ENCODE measurements at regions not wholly inside any gene's neighbourhood (a gene's known extent, or its start where the extent isn't known, plus 50 kb on each side); places are given as distances from the start of the nearest gene placed in this dataset.
"Not testable (repeated sequence)": the region's sequence is repeated elsewhere in the genome, so short reads cannot be mapped to it uniquely, and the experiment has no call there.

DNA sequence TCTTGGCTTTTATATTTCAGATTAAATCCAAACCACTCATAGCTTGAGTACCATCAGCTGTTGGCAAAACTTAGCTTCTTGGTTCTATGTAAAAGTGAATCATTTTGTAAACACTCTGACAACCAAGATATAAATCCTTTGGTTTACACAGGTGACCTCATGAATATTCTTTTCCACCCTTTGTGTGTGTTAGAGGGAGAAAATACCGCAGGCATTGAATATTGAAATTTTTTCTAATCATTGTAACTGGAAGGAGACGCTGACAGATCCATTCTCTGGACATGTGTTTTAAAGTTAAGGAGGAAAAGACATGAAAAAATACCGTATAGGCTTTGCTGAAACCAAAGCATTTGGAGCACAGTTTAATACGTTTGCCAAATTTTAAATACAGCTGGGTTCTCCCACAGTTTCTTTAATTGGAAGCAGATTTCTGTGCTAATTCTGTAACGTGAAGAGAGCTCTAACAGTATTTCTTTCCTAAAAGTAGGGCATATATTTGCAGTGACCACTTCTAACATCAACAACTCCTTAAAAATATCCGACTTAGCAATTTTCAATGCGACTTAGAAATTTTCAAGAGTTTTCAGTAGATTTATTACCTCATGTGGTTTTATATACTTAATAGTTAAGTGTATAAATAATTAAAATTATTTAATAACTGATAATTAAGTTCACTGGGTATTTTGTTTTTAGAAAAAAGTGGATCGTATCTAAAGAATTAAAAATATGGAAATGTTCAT lies 388.2 kb downstream of the USP25 start:
- peak overlapping the region; percentile 5 for H2AFZ ChIP-seq (ENCODE audit: low read length)
- H3K4me1 ChIP-seq (ENCODE audit: insufficient read depth, low read length), result peaks cover 32% of the 10 kb centered on the region
- no peaks in the 10 kb centered on the region for H3K9me3 ChIP-seq (ENCODE audit: low read depth, low read length)
- H3K4me3 ChIP-seq (ENCODE audit: insufficient read depth, low read length), result peak overlapping the region; percentile 53
- peak overlapping the region; percentile 92 for H3K27ac ChIP-seq (ENCODE audit: low read depth, low read length)
- H4K20me1 ChIP-seq (ENCODE audit: insufficient read depth, low read length), result no peaks in the 10 kb centered on the region
- H3K4me2 ChIP-seq (ENCODE audit: insufficient read depth, low read length), result peak overlapping the region; percentile 80
- no peak for TF ChIP-seq CTCF (IDR thresholded peaks at IDR 0.05; ENCODE audit: extremely low read depth, low read depth, low read length)
- no peaks in the 10 kb centered on the region for H3K79me2 ChIP-seq (ENCODE audit: insufficient read depth, low read length)
- DNase-seq (ENCODE audit: insufficient read length, low spot score, missing footprints), result peak; percentile 47
- H3K27me3 ChIP-seq (ENCODE audit: insufficient read depth, low read length), result no peaks in the 10 kb centered on the region
- H3K36me3 ChIP-seq (ENCODE audit: insufficient read depth, low read length), result no peaks in the 10 kb centered on the region

DNA sequence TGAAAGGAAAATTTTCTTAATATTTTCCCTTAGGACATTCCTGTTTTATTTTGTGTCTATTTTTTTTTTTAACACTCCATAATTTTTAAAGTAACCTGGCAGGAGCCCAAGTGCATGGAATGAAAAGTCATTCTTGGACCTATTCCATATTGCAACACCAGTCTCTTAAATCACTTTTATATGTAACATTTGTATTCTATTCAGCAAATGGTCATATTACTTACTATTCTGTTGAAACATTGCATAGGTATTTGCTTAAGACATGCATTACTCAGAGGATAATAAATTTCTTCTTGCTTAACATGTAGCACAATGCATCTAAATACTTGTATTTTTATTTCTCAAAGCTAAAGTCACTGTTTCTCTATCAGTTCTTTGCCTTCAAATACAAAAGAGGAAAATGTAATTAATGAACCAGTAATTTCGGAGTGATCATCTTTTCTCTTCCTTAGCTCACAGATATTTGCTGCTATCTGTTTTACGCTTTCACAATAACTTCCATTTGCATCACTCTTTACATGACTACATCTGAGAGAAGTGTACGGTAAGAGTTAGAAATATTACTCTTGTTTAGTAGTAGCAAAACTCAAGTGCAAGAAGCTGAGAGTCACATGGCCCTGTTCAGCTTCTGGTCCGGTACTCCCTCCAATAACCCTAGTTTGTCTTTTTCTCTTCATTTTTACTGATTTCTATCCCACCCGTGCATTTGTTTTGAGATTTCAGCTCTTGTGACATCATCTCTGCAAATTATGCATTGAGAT lies 394.8 kb downstream of the USP25 start:
- Histone ChIP-seq H3K4me3 (ENCODE audit: insufficient read depth, low read length) (peak overlapping the region; percentile 52), H3K4me1 (ENCODE audit: insufficient read depth, low read length) (peaks cover 14% of the 10 kb centered on the region), H3K4me2 (ENCODE audit: insufficient read depth, low read length) (peak overlapping the region; percentile 79)

GRCh38 chr21:16125274-16125673 lies 395.5 kb downstream of the USP25 start:
- TF ChIP-seq CTCF (IDR thresholded peaks at IDR 0.05; ENCODE audit: extremely low read depth, low read depth, low read length), result no peak
- Histone ChIP-seq H3K4me2 (ENCODE audit: insufficient read depth, low read length) (peak overlapping the region; percentile 79), H3K27ac (ENCODE audit: low read depth, low read length) (peak overlapping the region; percentile 88), H3K79me2 (ENCODE audit: insufficient read depth, low read length) (no peaks in the 10 kb centered on the region), H3K27me3 (ENCODE audit: insufficient read depth, low read length) (no peaks in the 10 kb centered on the region), H3K4me3 (ENCODE audit: insufficient read depth, low read length) (peak overlapping the region; percentile 52), H3K36me3 (ENCODE audit: insufficient read depth, low read length) (no peaks in the 10 kb centered on the region), H2AFZ (ENCODE audit: low read length) (peak overlapping the region; percentile 64), H3K9me3 (ENCODE audit: low read depth, low read length) (no peaks in the 10 kb centered on the region), H4K20me1 (ENCODE audit: insufficient read depth, low read length) (no peaks in the 10 kb centered on the region), H3K4me1 (ENCODE audit: insufficient read depth, low read length) (peaks cover 14% of the 10 kb centered on the region)
- DNase-seq (ENCODE audit: insufficient read length, low spot score, missing footprints), result no peak

More for the DNA sequence above, 394.8 kb downstream of the USP25 start:
- Histone ChIP-seq H3K9me3 (ENCODE audit: low read depth, low read length) (no peaks in the 10 kb centered on the region), H3K27me3 (ENCODE audit: insufficient read depth, low read length) (no peaks in the 10 kb centered on the region), H4K20me1 (ENCODE audit: insufficient read depth, low read length) (no peaks in the 10 kb centered on the region), H2AFZ (ENCODE audit: low read length) (peak overlapping the region; percentile 64), H3K36me3 (ENCODE audit: insufficient read depth, low read length) (no peaks in the 10 kb centered on the region), H3K27ac (ENCODE audit: low read depth, low read length) (peak overlapping the region; percentile 88), H3K79me2 (ENCODE audit: insufficient read depth, low read length) (no peaks in the 10 kb centered on the region)
- peak; percentile 32 for DNase-seq (ENCODE audit: insufficient read length, low spot score, missing footprints)
- no peak for TF ChIP-seq CTCF (IDR thresholded peaks at IDR 0.05; ENCODE audit: extremely low read depth, low read depth, low read length)

DNA sequence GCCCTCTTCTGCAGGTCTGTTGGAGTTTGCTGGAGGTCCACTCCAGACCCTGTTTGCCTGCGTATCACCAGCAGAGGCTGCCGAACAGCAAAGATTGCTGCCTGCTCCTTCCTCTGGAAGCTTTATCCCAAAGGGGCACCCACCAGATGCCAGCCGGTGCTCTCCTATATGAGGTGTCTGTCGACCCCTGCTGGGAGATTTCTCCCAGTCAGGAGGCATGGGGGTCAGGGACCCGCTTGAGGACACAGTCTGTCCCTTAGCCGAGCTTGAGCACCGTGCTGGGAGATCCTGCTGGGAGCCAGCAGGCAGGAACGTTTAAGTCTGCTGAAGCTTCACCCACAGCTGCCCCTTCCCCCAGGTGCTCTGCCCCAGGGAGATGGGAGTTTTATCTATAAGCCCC lies 402.7 kb downstream of the USP25 start:
- not testable (repeated sequence) for H3K4me1 ChIP-seq (ENCODE audit: insufficient read depth, low read length); H3K9me3 ChIP-seq (ENCODE audit: low read depth, low read length); H2AFZ ChIP-seq (ENCODE audit: low read length); H4K20me1 ChIP-seq (ENCODE audit: insufficient read depth, low read length); H3K79me2 ChIP-seq (ENCODE audit: insufficient read depth, low read length); H3K4me2 ChIP-seq (ENCODE audit: insufficient read depth, low read length); DNase-seq (ENCODE audit: insufficient read length, low spot score, missing footprints); H3K27ac ChIP-seq (ENCODE audit: low read depth, low read length); H3K4me3 ChIP-seq (ENCODE audit: insufficient read depth, low read length); H3K27me3 ChIP-seq (ENCODE audit: insufficient read depth, low read length); H3K36me3 ChIP-seq (ENCODE audit: insufficient read depth, low read length)
